ENCODE measurements at regions not wholly inside any gene's neighbourhood (a gene's known extent, or its start where the extent isn't known, plus 50 kb on each side); places are given as distances from the start of the nearest gene placed in this dataset.

- Histone ChIP-seq H3K9ac (ENCODE audit: low read length) (no peak overlapping the region), H3K27ac (ENCODE audit: low read depth, low read length) (no peak overlapping the region), H3K4me2 (ENCODE audit: low read depth, low read length, poor library complexity, severe bottlenecking) (no peak overlapping the region), H3K4me3 (ENCODE audit: insufficient read depth, low read length, poor library complexity, severe bottlenecking) (no peak overlapping the region), H3K27me3 (ENCODE audit: low read length) (no peaks in the 10 kb centered on the region), H3K79me2 (ENCODE audit: insufficient read depth, low read length) (no peaks in the 10 kb centered on the region), H3K36me3 (ENCODE audit: low read length) (no peaks in the 10 kb centered on the region), H4K20me1 (ENCODE audit: low read depth, low read length) (no peaks in the 10 kb centered on the region), H3K9me3 (ENCODE audit: insufficient read depth, low read length) (no peaks in the 10 kb centered on the region), H3F3A (ENCODE audit: insufficient read depth) (no peaks in the 10 kb centered on the region), H2AFZ (ENCODE audit: low read depth, low read length, severe bottlenecking) (no peak overlapping the region), H3K9me2 (replicated peaks; ENCODE audit: insufficient read depth, low read length) (no peaks in the 10 kb centered on the region)
- TF ChIP-seq EZH2phosphoT487 (conservative IDR thresholded peaks at IDR 0.05; ENCODE audit: low read length): no peak
- no peak for TF ChIP-seq CTCF (IDR thresholded peaks at IDR 0.05; ENCODE audit: insufficient read depth, low read length, poor library complexity, severe bottlenecking)
Observed at GRCh38 chr9:7226007-7226640, 468.4 kb downstream of the KDM4C start.

Measured in SU-DHL-6 (cell line).